IMR-90 (cell line): ENCODE measurements at regions not wholly inside any gene's neighbourhood (a gene's known extent, or its start where the extent isn't known, plus 50 kb on each side); places are given as distances from the start of the nearest gene placed in this dataset.

Experiments used
- ATAC-seq: fragments of 200-7000 bp; cut with Tn5 transposase; 2 replicates; pipeline ENCODE4 v1.9.1; 2020; ENCODE audit warnings: low read depth, mild to moderate bottlenecking, moderate library complexity
- BruUV-seq: library from RNA; stranded (reverse); fragments of 400-500 nt; replicated peaks from 2 replicates; lab custom pipeline; 2021; lab: Mats Ljungman, UMichigan
- CTCF ChIA-PET: fragments of 300-600 bp; formaldehyde crosslinking; extraction: SDS; loops from one replicate; lab custom pipeline; 2021; ENCODE audit warnings: antibody characterized with exemption; lab: Yijun Ruan, JAX
- POLR2A ChIA-PET: fragments of 300-600 bp; sonication (Branson Sonifier 250); formaldehyde crosslinking; loops from one replicate; lab custom pipeline; 2022; ENCODE audit warnings: antibody characterized with exemption; ENCODE audit not compliant: unreplicated experiment; lab: Charles Lee
- DNase-seq: peaks from one replicate; pipeline ENCODE4 v3.0.0; 2013
- H2AFZ ChIP-seq: replicated peaks from 2 replicates; pipeline ENCODE3; 2013; ENCODE audit warnings: low read length, mild to moderate bottlenecking; ENCODE audit not compliant: poor library complexity
- H2AK5ac ChIP-seq: 2 replicates; pipeline ENCODE4 v1.6.1; 2013; ENCODE audit warnings: low read depth, low read length, inconsistent platforms
- H2AK9ac ChIP-seq: replicated peaks from 2 replicates; pipeline ENCODE3; 2013; ENCODE audit warnings: mild to moderate bottlenecking, low read depth, low read length, moderate library complexity; ENCODE audit not compliant: poor library complexity
- H2BK120ac ChIP-seq: 2 replicates; pipeline ENCODE4 v1.6.1; 2013; ENCODE audit warnings: low read depth, low read length, inconsistent platforms
- H2BK15ac ChIP-seq: 3 replicates; pipeline ENCODE4 v1.6.1; 2013; ENCODE audit warnings: low read depth, low read length, inconsistent platforms
- H2BK20ac ChIP-seq: 2 replicates; pipeline ENCODE4 v1.6.1; 2013; ENCODE audit warnings: low read depth, mild to moderate bottlenecking, inconsistent platforms, low read length, moderate library complexity
- H2BK5ac ChIP-seq: 2 replicates; pipeline ENCODE4 v1.6.1; 2013; ENCODE audit warnings: mild to moderate bottlenecking, low read depth, low read length, inconsistent platforms; ENCODE audit not compliant: poor library complexity, severe bottlenecking
- H3K14ac ChIP-seq: replicated peaks from 2 replicates; pipeline ENCODE4 v1.6.1; 2013; ENCODE audit warnings: low read depth, low read length, inconsistent platforms
- H3K18ac ChIP-seq: 2 replicates; pipeline ENCODE4 v1.6.1; 2013; ENCODE audit warnings: low read depth, low read length, control low read depth
- H3K23ac ChIP-seq: 2 replicates; pipeline ENCODE4 v1.6.1; 2013; ENCODE audit warnings: low read depth, low read length, inconsistent platforms
- H3K27ac ChIP-seq: 2 replicates; pipeline ENCODE4 v1.5.1; 2013; ENCODE audit warnings: mild to moderate bottlenecking, control low read depth, low read length; ENCODE audit not compliant: insufficient read depth
- H3K27me3 ChIP-seq: 2 replicates; pipeline ENCODE4 v1.6.1; 2013; ENCODE audit warnings: low read length; ENCODE audit not compliant: control insufficient read depth, insufficient read depth
- H3K36me3 ChIP-seq: 2 replicates; pipeline ENCODE4 v1.6.1; 2013; ENCODE audit warnings: low read length, mixed read lengths; ENCODE audit not compliant: control insufficient read depth, insufficient read depth
- H3K4ac ChIP-seq: 2 replicates; pipeline ENCODE4 v1.6.1; 2013; ENCODE audit warnings: low read depth, low read length, inconsistent platforms
- H3K4me1 ChIP-seq: 2 replicates; pipeline ENCODE4 v1.6.1; 2013; ENCODE audit warnings: low read length, mixed read lengths; ENCODE audit not compliant: control insufficient read depth, insufficient read depth
- H3K4me2 ChIP-seq: 2 replicates; pipeline ENCODE4 v1.6.1; 2013; ENCODE audit warnings: low read depth, mild to moderate bottlenecking, control low read depth, low read length, moderate library complexity
- H3K4me3 ChIP-seq: 2 replicates; pipeline ENCODE4 v1.5.1; 2013; ENCODE audit warnings: low read depth, mild to moderate bottlenecking, control low read depth, low read length, moderate library complexity; ENCODE audit not compliant: insufficient read depth
- H3K56ac ChIP-seq: 2 replicates; pipeline ENCODE4 v1.6.1; 2013; ENCODE audit warnings: low read length, inconsistent platforms; ENCODE audit not compliant: insufficient read depth; ENCODE audit errors: extremely low read depth
- H3K79me1 ChIP-seq, 2 experiments: 2 replicates each; pipeline ENCODE4 v1.6.1; 2013; ENCODE audit warnings: low read length in 2 of 2, inconsistent platforms in 1 of 2, low read depth in 1 of 2
- H3K9ac ChIP-seq: 2 replicates; pipeline ENCODE4 v1.6.1; 2013; ENCODE audit warnings: low read depth, low read length, control low read depth
- H3K9me1 ChIP-seq: 2 replicates; pipeline ENCODE4 v1.6.1; 2013; ENCODE audit warnings: low read length, inconsistent platforms; ENCODE audit not compliant: insufficient read depth
- H3K9me3 ChIP-seq: 2 replicates; pipeline ENCODE4 v1.6.1; 2013; ENCODE audit warnings: low read length; ENCODE audit not compliant: control insufficient read depth, insufficient read depth
- H4K20me1 ChIP-seq: 2 replicates; pipeline ENCODE4 v1.6.1; 2013; ENCODE audit warnings: low read length, inconsistent platforms; ENCODE audit not compliant: insufficient read depth
- H4K5ac ChIP-seq: 2 replicates; pipeline ENCODE4 v1.6.1; 2013; ENCODE audit warnings: mild to moderate bottlenecking, low read depth, low read length, control low read depth
- H4K8ac ChIP-seq, 2 experiments: 2 replicates each; pipeline ENCODE4 v1.6.1; 2013; ENCODE audit warnings: low read depth in 2 of 2, low read length in 2 of 2, control low read depth in 1 of 2, inconsistent platforms in 1 of 2
- H4K91ac ChIP-seq: 2 replicates; pipeline ENCODE4 v1.6.1; 2013; ENCODE audit warnings: low read depth, low read length, inconsistent platforms; ENCODE audit not compliant: insufficient read depth
- CEBPB ChIP-seq: IDR thresholded peaks from 2 replicates; pipeline ENCODE4 v1.6.1; 2012; ENCODE audit warnings: low read depth, low read length, improper control_type of control experiment
- CHD1 ChIP-seq: IDR thresholded peaks from 2 replicates; pipeline ENCODE4 v1.6.1; 2012; ENCODE audit warnings: low read depth, low read length, improper control_type of control experiment
- CTCF ChIP-seq: conservative IDR thresholded peaks from 2 replicates; pipeline ENCODE4 v1.5.1; 2012; ENCODE audit warnings: mild to moderate bottlenecking, low read depth, low read length, improper control_type of control experiment
- ELK1 ChIP-seq: fragments of 150-350 bp; IDR thresholded peaks from 2 replicates; pipeline ENCODE4 v1.6.1; 2016; ENCODE audit warnings: low read depth, mild to moderate bottlenecking, low read length, moderate library complexity, borderline replicate concordance
- MAFK ChIP-seq: IDR thresholded peaks from 2 replicates; pipeline ENCODE4 v1.6.1; 2012; ENCODE audit warnings: low read depth, low read length, improper control_type of control experiment
- MAZ ChIP-seq: IDR thresholded peaks from 2 replicates; pipeline ENCODE4 v1.6.1; 2012; ENCODE audit warnings: low read depth, mild to moderate bottlenecking, low read length, improper control_type of control experiment, moderate library complexity, borderline replicate concordance
- RCOR1 ChIP-seq: IDR thresholded peaks from 2 replicates; pipeline ENCODE4 v1.6.1; 2012; ENCODE audit warnings: mild to moderate bottlenecking, low read length, improper control_type of control experiment; ENCODE audit not compliant: insufficient replicate concordance
- RFX5 ChIP-seq: IDR thresholded peaks from 2 replicates; pipeline ENCODE4 v1.8.0; 2012; ENCODE audit warnings: low read depth, mild to moderate bottlenecking, low read length, moderate library complexity
- SMC3 ChIP-seq: fragments of 150-350 bp; IDR thresholded peaks from 2 replicates; pipeline ENCODE4 v1.6.1; 2016; ENCODE audit warnings: low read depth, mild to moderate bottlenecking, antibody characterized with exemption, low read length, moderate library complexity
- WGBS, 2 experiments: methylation state at CpG; one replicate each; pipeline versions ENCODE4 v1.1.5 to v1.1.7; 2013; ENCODE audit warnings: missing lambda C conversion rate in 2 of 2; ENCODE audit not compliant: insufficient read length in 1 of 2; ENCODE audit errors: extremely low coverage in 2 of 2; 5-methylcytosine and 5-hydroxymethylcytosine counted together
- dilution Hi-C: fragments of 300-500 bp; cut with HindIII; formaldehyde crosslinking; loops from one replicate; pipeline ENCODE4 v1.14.3; 2018; ENCODE audit warnings: low sequenced_read_pairs; ENCODE audit not compliant: unreplicated experiment
- in situ Hi-C: fragments of 300-500 bp; cut with MboI; formaldehyde crosslinking; loops from 3 replicates; pipeline ENCODE4 v1.14.3; 2019; ENCODE audit warnings: low sequenced_read_pairs, inconsistent platforms, mixed read lengths
- intact Hi-C: fragments of 100-400 bp; cut with micrococcal nuclease; formaldehyde crosslinking; loops from 2 replicates; pipeline ENCODE4 v1.10.0; 2022
- TF ChIP-seq, protein P1 (sequence below): fragments of 150-350 bp; IDR thresholded peaks from 2 replicates; pipeline ENCODE4 v1.6.1; 2017; ENCODE audit warnings: mild to moderate bottlenecking, antibody characterized with exemption, low read length, low read depth

GRCh38 chr5:25669645-25670401 is 1025.0 kb upstream of the CDH10 start:
- peaks cover 8% of the 10 kb centered on the region for H3K9me3 ChIP-seq
- no peak overlapping the region for H3K4ac ChIP-seq
- H2AK9ac ChIP-seq, result no peak overlapping the region
- in situ Hi-C loops (no loop called here), intact Hi-C loops (no loop called here), dilution Hi-C loops (no loop called here)
- no peak overlapping the region for H2BK5ac ChIP-seq
- H3K79me1 ChIP-seq, result no peaks in the 10 kb centered on the region
- TF ChIP-seq CEBPB, result no peak
- TF ChIP-seq CTCF, result no peak
- TF ChIP-seq MAFK, result no peak
- no peak for TF ChIP-seq CHD1
- no peak for TF ChIP-seq ELK1
- TF ChIP-seq RCOR1, result no peak
- no peak for TF ChIP-seq MAZ
- no peak for TF ChIP-seq RFX5
- TF ChIP-seq, protein P1, sequence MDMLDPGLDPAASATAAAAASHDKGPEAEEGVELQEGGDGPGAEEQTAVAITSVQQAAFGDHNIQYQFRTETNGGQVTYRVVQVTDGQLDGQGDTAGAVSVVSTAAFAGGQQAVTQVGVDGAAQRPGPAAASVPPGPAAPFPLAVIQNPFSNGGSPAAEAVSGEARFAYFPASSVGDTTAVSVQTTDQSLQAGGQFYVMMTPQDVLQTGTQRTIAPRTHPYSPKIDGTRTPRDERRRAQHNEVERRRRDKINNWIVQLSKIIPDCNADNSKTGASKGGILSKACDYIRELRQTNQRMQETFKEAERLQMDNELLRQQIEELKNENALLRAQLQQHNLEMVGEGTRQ, result no peak
- TF ChIP-seq SMC3, result no peak
- ChIA-PET CTCF (no interaction called here), POLR2A (no interaction called here)
- H3K23ac ChIP-seq, result no peak overlapping the region
- H2BK120ac ChIP-seq, result no peak overlapping the region
- H2BK15ac ChIP-seq, result no peak overlapping the region
- H3K4me1 ChIP-seq, result no peaks in the 10 kb centered on the region
- H2BK20ac ChIP-seq, result no peak overlapping the region
- H4K91ac ChIP-seq, result no peak overlapping the region
- H4K5ac ChIP-seq, result no peak overlapping the region
- H2AFZ ChIP-seq, result no peak overlapping the region
- DNase-seq, result no peak
- H3K36me3 ChIP-seq, result no peaks in the 10 kb centered on the region
- H3K14ac ChIP-seq, result no peak overlapping the region
- H2AK5ac ChIP-seq, result no peak overlapping the region
- H3K9ac ChIP-seq, result no peak overlapping the region
- H3K4me3 ChIP-seq, result no peak overlapping the region
- H4K8ac ChIP-seq, result no peak overlapping the region
- no peaks in the 10 kb centered on the region for H3K9me1 ChIP-seq
- no peak overlapping the region for H3K27ac ChIP-seq
- no peak overlapping the region for H3K4me2 ChIP-seq
- no CpG with 5 or more reads among the region's 1 CpG for WGBS, 2 experiments
- H4K20me1 ChIP-seq, result no peaks in the 10 kb centered on the region
- no peaks in the 10 kb centered on the region for H3K27me3 ChIP-seq
- BruUV-seq, result no TSS peak
- no peak for ATAC-seq
- no peak overlapping the region for H3K56ac ChIP-seq
- H3K18ac ChIP-seq, result no peak overlapping the region
